ENCODE measurements at regions not wholly inside any gene's neighbourhood (a gene's known extent, or its start where the extent isn't known, plus 50 kb on each side); places are given as distances from the start of the nearest gene placed in this dataset.

GRCh38 chr4:100841911-100842310, 324.1 kb upstream of the EMCN start:
- no peak for DNase-seq

GRCh38 chr4:100839712-100840111, 321.9 kb upstream of the EMCN start:
- no peak for DNase-seq

DNA sequence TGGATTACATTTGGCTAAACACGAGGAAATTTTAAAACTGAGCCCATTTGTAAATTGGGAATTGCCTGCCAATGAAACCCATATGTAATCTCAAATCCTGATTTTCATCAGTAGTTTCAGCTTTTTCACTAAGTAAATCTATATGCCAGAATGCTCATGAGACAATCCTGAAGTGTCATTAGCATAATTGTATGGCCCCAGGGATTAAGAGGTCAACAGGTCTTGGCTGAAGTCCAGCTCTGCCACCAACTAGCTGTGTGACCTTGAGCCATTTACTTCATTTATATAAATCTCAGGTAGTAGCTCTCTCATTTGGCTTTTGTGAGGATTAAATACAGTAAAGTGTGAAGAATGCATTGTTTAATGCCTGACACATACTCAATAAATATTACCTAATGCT, 320.5 kb upstream of the EMCN start:
- DNase-seq = no peak

GRCh38 chr4:100836929-100837328, 319.1 kb upstream of the EMCN start:
- no peak for DNase-seq

DNA sequence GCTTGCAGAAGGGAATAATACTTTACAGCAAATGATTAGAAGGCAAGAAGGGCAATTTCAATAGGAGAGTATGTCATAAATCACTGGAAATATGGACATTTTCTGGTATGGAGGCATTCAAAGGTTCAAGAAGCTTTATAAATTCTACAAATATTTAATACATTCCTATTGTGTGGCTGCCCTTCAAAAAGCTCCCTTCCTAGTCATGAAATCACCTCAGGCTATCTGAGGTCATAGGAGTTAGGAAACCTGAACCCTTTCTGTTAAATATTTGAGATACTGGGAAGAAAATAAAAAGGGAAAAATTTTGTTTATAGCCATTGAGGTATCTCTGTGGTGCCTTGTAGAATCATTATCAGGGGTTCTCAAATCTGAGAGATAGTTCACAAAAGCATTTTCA, 316.8 kb upstream of the EMCN start:
- no peak for DNase-seq

- no peak for DNase-seq
Measured at GRCh38 chr4:100833906-100834305, 316.1 kb upstream of the EMCN start.

- DNase-seq = peak; percentile 8
Measured at GRCh38 chr4:100828986-100829685, 311.3 kb upstream of the EMCN start.

- no peak for DNase-seq
Measured at GRCh38 chr4:100828364-100828763, 310.5 kb upstream of the EMCN start.

GRCh38 chr4:100827756-100828155, 309.9 kb upstream of the EMCN start:
- no peak for DNase-seq

GRCh38 chr4:100826808-100827548, 309.2 kb upstream of the EMCN start:
- DNase-seq = no peak

GRCh38 chr4:100826067-100826466, 308.2 kb upstream of the EMCN start:
- no peak for DNase-seq

- no peak for DNase-seq
Measured at GRCh38 chr4:100823993-100824323, 306.1 kb upstream of the EMCN start.

DNA sequence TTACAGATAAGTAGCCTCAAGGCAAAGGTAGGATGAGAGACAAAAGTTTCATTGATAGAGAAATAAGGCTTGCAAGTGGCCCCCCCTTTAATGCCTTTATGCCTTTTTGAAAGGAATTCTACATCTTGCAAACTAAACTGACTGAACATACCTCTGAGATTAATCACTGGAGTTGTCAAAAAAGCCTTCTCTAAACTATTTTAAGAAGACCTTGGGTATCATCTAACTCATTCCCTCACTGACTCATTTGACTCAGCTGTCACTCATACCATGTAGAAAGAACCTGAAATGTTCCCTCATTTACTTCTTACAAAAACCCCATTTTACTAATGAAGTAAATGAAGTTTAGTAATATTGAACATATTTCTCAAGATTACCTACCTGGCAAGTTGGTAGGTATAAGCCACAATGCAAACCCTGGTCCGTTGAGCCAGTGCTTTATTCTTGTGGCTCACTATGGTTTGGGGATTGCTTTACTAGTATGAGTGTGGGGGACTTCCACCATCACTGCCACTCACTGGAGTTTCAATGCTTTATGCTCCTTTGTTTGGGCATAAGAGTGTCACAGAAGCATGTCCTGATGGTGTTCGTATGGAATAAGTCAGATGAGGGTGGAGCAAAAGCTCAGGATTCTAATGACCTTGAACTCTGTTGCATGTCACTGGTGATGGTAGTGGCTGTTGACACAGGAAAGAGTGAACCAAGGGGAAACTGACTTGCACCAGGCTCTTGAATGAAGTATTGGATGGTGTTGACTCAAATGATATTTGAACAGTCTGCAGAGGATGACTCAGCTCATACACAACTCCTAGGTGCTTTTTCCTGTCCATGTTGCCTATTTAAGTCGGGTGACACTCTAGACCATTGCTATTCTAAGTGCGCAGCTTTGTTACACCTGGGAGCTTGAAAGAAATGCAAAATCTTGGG, 305.5 kb upstream of the EMCN start:
- peak; percentile 43 for DNase-seq

- no peak for DNase-seq
Measured at GRCh38 chr4:100820249-100820648, 302.4 kb upstream of the EMCN start.

- no peak for DNase-seq
Measured at GRCh38 chr4:100819505-100819904, 301.7 kb upstream of the EMCN start.

GRCh38 chr4:100816436-100817045, 298.7 kb upstream of the EMCN start:
- DNase-seq = no peak

GRCh38 chr4:100811046-100811445, 293.2 kb upstream of the EMCN start:
- no peak for DNase-seq

DNA sequence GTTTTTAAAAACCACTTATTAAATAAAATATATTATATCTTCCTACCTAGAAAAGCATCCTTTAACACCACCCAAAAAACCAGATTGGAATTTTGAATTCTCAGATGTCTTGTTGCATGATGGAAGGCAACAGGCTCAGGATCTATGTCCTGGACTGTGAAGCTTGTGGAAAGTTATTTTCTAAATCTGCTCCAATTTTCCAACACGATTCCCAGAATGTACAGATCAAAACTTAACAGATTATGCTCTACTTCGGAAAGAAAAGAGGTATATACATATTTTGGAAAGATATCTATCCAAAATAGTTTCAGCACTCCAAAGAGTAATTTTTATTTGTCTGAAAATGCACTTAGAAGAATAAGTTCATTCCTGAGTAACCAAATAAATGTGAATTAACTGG, 291.7 kb upstream of the EMCN start:
- DNase-seq = no peak

DNA sequence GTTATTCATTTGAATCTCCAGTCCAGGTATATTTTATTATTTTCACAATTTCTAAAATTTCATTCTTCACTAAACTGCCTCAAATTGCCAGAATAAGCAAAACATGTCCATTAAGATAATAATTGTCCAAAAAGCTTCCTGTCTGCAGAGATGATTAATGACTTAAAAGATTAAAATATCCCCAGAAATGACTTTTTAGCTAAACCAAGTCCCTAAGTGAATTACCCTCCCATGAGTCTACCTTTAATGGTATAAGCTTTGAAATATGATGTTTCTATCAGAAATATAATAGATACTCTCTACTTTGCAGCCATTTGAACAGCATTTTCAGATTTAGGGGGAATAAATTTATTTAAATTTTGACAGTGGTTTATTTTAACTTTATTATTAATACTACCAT, 289.2 kb upstream of the EMCN start:
- no peak for DNase-seq

GRCh38 chr4:100805538-100805937, 287.7 kb upstream of the EMCN start:
- DNase-seq = no peak

GRCh38 chr4:100804576-100805360, 286.9 kb upstream of the EMCN start:
- no peak for DNase-seq

GRCh38 chr4:100803751-100804150, 285.9 kb upstream of the EMCN start:
- DNase-seq = no peak

Measured in fibroblast of skin of right biceps (primary cell).